HFFc6 (cell line): ENCODE measurements at regions not wholly inside any gene's neighbourhood (a gene's known extent, or its start where the extent isn't known, plus 50 kb on each side); places are given as distances from the start of the nearest gene placed in this dataset.

Experiments
- DNase-seq: peaks from one replicate; pipeline ENCODE4 v3.0.0-alpha.2; 2018
- H3K27ac Mint-ChIP-seq: 2 replicates; pipeline ENCODE4 v1.8.0; 2020; ENCODE audit warnings: mild to moderate bottlenecking, mixed read lengths
- H3K27me3 Mint-ChIP-seq: 2 replicates; pipeline ENCODE4 v1.8.0; 2021; ENCODE audit warnings: mild to moderate bottlenecking, moderate library complexity, mixed read lengths; ENCODE audit not compliant: insufficient read depth
- H3K36me3 Mint-ChIP-seq: 2 replicates; pipeline ENCODE4 v1.8.0; 2021; ENCODE audit warnings: low read depth, mixed read lengths
- H3K4me1 Mint-ChIP-seq: 2 replicates; pipeline ENCODE4 v1.8.0; 2020; ENCODE audit warnings: low read depth, mixed read lengths
- H3K4me3 Mint-ChIP-seq: 2 replicates; pipeline ENCODE4 v1.8.0; 2020; ENCODE audit warnings: mild to moderate bottlenecking, moderate library complexity, mixed read lengths
- H3K9me3 Mint-ChIP-seq: 2 replicates; pipeline ENCODE4 v1.8.0; 2020; ENCODE audit warnings: mild to moderate bottlenecking, mixed read lengths
- TF ChIP-seq, protein P1 (sequence below): fragments of 200-600 bp; sonication (generic); IDR thresholded peaks from 2 replicates; pipeline ENCODE4 v1.5.0; 2021; ENCODE audit warnings: antibody characterized with exemption, mild to moderate bottlenecking

- Mint-ChIP-seq H3K4me3 (no peak overlapping the region), H3K27me3 (no peaks in the 10 kb centered on the region; the same call in 1 of the 2 replicates), H3K36me3 (peaks cover 4% of the 10 kb centered on the region; the same call in 1 of the 2 replicates), H3K9me3 (peaks cover 40% of the 10 kb centered on the region), H3K4me1 (no peaks in the 10 kb centered on the region), H3K27ac (no peak overlapping the region)
- TF ChIP-seq, protein P1, sequence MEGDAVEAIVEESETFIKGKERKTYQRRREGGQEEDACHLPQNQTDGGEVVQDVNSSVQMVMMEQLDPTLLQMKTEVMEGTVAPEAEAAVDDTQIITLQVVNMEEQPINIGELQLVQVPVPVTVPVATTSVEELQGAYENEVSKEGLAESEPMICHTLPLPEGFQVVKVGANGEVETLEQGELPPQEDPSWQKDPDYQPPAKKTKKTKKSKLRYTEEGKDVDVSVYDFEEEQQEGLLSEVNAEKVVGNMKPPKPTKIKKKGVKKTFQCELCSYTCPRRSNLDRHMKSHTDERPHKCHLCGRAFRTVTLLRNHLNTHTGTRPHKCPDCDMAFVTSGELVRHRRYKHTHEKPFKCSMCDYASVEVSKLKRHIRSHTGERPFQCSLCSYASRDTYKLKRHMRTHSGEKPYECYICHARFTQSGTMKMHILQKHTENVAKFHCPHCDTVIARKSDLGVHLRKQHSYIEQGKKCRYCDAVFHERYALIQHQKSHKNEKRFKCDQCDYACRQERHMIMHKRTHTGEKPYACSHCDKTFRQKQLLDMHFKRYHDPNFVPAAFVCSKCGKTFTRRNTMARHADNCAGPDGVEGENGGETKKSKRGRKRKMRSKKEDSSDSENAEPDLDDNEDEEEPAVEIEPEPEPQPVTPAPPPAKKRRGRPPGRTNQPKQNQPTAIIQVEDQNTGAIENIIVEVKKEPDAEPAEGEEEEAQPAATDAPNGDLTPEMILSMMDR, result no peak
- DNase-seq, result no peak
Observed at GRCh38 chr7:118629898-118630438, 405.5 kb downstream of the ANKRD7 start.

- no peak for DNase-seq
- no peak overlapping the region for H3K4me3 Mint-ChIP-seq
- TF ChIP-seq, protein P1, result no peak
- H3K27ac Mint-ChIP-seq, result no peak overlapping the region
- no peaks in the 10 kb centered on the region for H3K4me1 Mint-ChIP-seq
- no peaks in the 10 kb centered on the region for H3K27me3 Mint-ChIP-seq
- no peaks in the 10 kb centered on the region for H3K36me3 Mint-ChIP-seq
- H3K9me3 Mint-ChIP-seq, result peaks cover 61% of the 10 kb centered on the region
Observed at GRCh38 chr7:118642396-118642795, 417.9 kb downstream of the ANKRD7 start.

DNA sequence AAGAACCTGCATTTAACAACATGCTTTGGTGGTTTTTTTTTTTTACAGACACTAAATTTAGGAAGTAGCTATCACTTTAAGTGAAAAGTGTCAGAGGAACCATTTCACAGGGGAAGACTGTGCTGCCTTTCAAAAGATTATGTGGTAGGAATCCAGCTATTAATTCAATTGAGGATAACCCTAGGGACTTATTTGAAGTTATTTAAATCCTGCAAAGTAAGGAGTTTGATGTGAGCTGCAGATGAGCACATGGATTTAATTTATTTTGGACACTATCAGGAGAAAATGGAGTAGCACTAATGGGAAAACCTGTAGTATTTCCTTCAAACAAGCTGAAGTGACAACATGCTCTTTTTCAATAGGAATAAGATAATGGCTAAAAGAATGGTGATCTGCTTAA is 419.8 kb downstream of the ANKRD7 start:
- Mint-ChIP-seq H3K27ac (no peak overlapping the region), H3K4me3 (no peak overlapping the region), H3K36me3 (no peaks in the 10 kb centered on the region), H3K9me3 (peaks cover 52% of the 10 kb centered on the region), H3K4me1 (no peaks in the 10 kb centered on the region), H3K27me3 (no peaks in the 10 kb centered on the region)
- DNase-seq, result no peak
- TF ChIP-seq, protein P1, result no peak

GRCh38 chr7:118648002-118648401 is 423.5 kb downstream of the ANKRD7 start:
- TF ChIP-seq, protein P1, result no peak
- H3K4me3 Mint-ChIP-seq, result no peak overlapping the region
- H3K9me3 Mint-ChIP-seq, result peaks cover 48% of the 10 kb centered on the region
- no peak for DNase-seq
- no peaks in the 10 kb centered on the region; the same call in 1 of the 2 replicates for H3K27me3 Mint-ChIP-seq
- H3K27ac Mint-ChIP-seq, result no peak overlapping the region
- no peaks in the 10 kb centered on the region for H3K36me3 Mint-ChIP-seq
- no peaks in the 10 kb centered on the region for H3K4me1 Mint-ChIP-seq

DNA sequence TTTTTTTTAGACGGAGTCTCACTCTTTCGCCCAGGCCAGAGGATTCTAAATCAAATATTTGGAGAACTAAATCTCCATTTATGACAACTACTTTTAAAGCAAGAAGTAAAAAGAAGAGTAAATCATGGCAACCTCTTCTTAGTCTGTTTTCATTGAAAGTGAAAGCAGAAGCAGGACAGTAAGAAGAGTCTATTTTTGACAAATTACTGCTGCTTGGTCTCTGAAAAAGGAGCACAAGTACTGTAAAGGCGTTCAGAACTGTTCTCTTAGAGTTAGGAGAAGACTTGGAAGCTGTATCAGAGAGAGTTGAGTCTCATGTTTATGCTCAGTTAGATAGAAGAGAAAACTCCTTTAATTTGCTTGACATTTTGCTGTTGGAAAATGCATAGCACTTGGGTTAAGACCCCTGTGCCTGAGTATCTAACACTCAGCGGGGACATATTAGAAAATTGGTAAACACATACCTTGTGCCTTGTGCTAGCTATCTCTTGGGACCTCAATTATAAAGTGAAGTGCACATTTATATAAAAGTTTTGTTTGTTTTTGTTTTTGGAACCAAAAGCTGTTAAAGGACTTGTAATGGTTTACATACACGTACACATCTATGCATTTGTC is 433.0 kb downstream of the ANKRD7 start:
- H3K27me3 Mint-ChIP-seq, result no peaks in the 10 kb centered on the region; the same call in 1 of the 2 replicates
- no peaks in the 10 kb centered on the region for H3K36me3 Mint-ChIP-seq
- TF ChIP-seq, protein P1, result no peak
- peaks cover 37% of the 10 kb centered on the region for H3K9me3 Mint-ChIP-seq
- DNase-seq, result no peak
- H3K27ac Mint-ChIP-seq, result no peak overlapping the region
- no peak overlapping the region for H3K4me3 Mint-ChIP-seq
- H3K4me1 Mint-ChIP-seq, result no peaks in the 10 kb centered on the region
